Esophagus muscularis mucosa (tissue), 3 donors: ENCODE measurements at regions not wholly inside any gene's neighbourhood (a gene's known extent, or its start where the extent isn't known, plus 50 kb on each side); places are given as distances from the start of the nearest gene placed in this dataset.

Source experiments
- CTCF ChIP-seq, 3 experiments: fragments of 200-600 bp in 2 of 3; fragments of 450-650 bp in 1 of 3; sonication (generic) in 2 of 3; IDR thresholded peaks; one replicate each; pipeline ENCODE4 v1.5.1; 2017 to 2019; ENCODE audit warnings: antibody characterized with exemption in 3 of 3, mild to moderate bottlenecking in 2 of 3, moderate library complexity in 1 of 3
- POLR2A ChIP-seq: fragments of 450-650 bp; IDR thresholded peaks from one replicate; pipeline ENCODE4 v1.6.1; 2017; ENCODE audit warnings: antibody characterized with exemption, moderate library complexity, mild to moderate bottlenecking, low read depth
- POLR2AphosphoS5 ChIP-seq, 2 donors: sonication (generic); formaldehyde crosslinking; IDR thresholded peaks; one replicate each; pipeline ENCODE4 v1.6.1; 2017; ENCODE audit warnings: antibody characterized with exemption in 2 of 2

- no peak for TF ChIP-seq CTCF (IDR thresholded peaks at IDR 0.05)
- TF ChIP-seq POLR2AphosphoS5 (IDR thresholded peaks at IDR 0.05), result no peak
- no peak for TF ChIP-seq POLR2A
These were observed 450.0 kb downstream of the IPMK start for GRCh38 chr10:57817741-57818140.
